Colon (tissue), 2 donors: ENCODE measurements at regions not wholly inside any gene's neighbourhood (a gene's known extent, or its start where the extent isn't known, plus 50 kb on each side); places are given as distances from the start of the nearest gene placed in this dataset.
"Not testable (repeated sequence)": the region's sequence is repeated elsewhere in the genome, so short reads cannot be mapped to it uniquely, and the experiment has no call there.

Experiments used
- FAIRE-seq: peaks from 2 replicates; lab custom pipeline; 2012; peaks lifted over from hg19 to GRCh38; lab: Jason Lieb, UNC
- donor health status: control.
- donor health status: control.

- no peak for FAIRE-seq
Observed at GRCh38 chr4:155591738-155592143, 74.9 kb upstream of the GUCY1A1 start.

- no peak for FAIRE-seq
Observed at GRCh38 chr4:155590796-155591585, 75.7 kb upstream of the GUCY1A1 start.

GRCh38 chr4:155588437-155588836 is 78.2 kb upstream of the GUCY1A1 start:
- no peak for FAIRE-seq

GRCh38 chr4:155587766-155588165 is 78.9 kb upstream of the GUCY1A1 start:
- FAIRE-seq: no peak

- FAIRE-seq: no peak
Observed at GRCh38 chr4:155582971-155583437, 83.6 kb upstream of the GUCY1A1 start.

GRCh38 chr4:155582041-155582440 is 84.6 kb upstream of the GUCY1A1 start:
- FAIRE-seq: no peak

- no peak for FAIRE-seq
Observed at GRCh38 chr4:155578726-155579370, 87.8 kb upstream of the GUCY1A1 start.

GRCh38 chr4:155578219-155578618 is 88.4 kb upstream of the GUCY1A1 start:
- no peak for FAIRE-seq

- FAIRE-seq: not testable (repeated sequence)
Observed at GRCh38 chr4:155574329-155574728, 92.3 kb upstream of the GUCY1A1 start.

- FAIRE-seq: no peak
Observed at GRCh38 chr4:155573126-155573525, 93.5 kb upstream of the GUCY1A1 start.

- no peak for FAIRE-seq
Observed at GRCh38 chr4:155572106-155572703, 94.4 kb upstream of the GUCY1A1 start.

- no peak for FAIRE-seq
Observed at GRCh38 chr4:155571184-155571944, 95.3 kb upstream of the GUCY1A1 start.

GRCh38 chr4:155570661-155571060 is 96.0 kb upstream of the GUCY1A1 start:
- FAIRE-seq: no peak

- no peak for FAIRE-seq
Observed at GRCh38 chr4:155569960-155570515, 96.6 kb upstream of the GUCY1A1 start.

- no peak for FAIRE-seq
Observed at GRCh38 chr4:155569471-155569870, 97.2 kb upstream of the GUCY1A1 start.

- FAIRE-seq: no peak
Observed at GRCh38 chr4:155568641-155569220, 97.9 kb upstream of the GUCY1A1 start.

GRCh38 chr4:155566354-155566753 is 100.3 kb upstream of the GUCY1A1 start:
- FAIRE-seq: no peak

GRCh38 chr4:155565776-155566175 is 100.9 kb upstream of the GUCY1A1 start:
- no peak for FAIRE-seq

- FAIRE-seq: no peak
Observed at GRCh38 chr4:155565330-155565729, 101.3 kb upstream of the GUCY1A1 start.

GRCh38 chr4:155564880-155565279 is 101.8 kb upstream of the GUCY1A1 start:
- no peak for FAIRE-seq

- FAIRE-seq: no peak
Observed at GRCh38 chr4:155564086-155564485, 102.6 kb upstream of the GUCY1A1 start.

GRCh38 chr4:155559915-155560314 is 106.7 kb upstream of the GUCY1A1 start:
- FAIRE-seq: no peak
